Liver (tissue), 3 donors: ENCODE measurements at regions not wholly inside any gene's neighbourhood (a gene's known extent, or its start where the extent isn't known, plus 50 kb on each side); places are given as distances from the start of the nearest gene placed in this dataset.

Experiments
- GABPA ChIP-seq, 2 donors: IDR thresholded peaks in 1 of 2; conservative IDR thresholded peaks in 1 of 2; 2 replicates each; pipeline ENCODE4 v1.6.1; 2016; ENCODE audit warnings: antibody characterized with exemption in 2 of 2, mild to moderate bottlenecking in 1 of 2, moderate library complexity in 1 of 2
- RAD21 ChIP-seq, 2 donors: IDR thresholded peaks; 2 replicates each; pipeline ENCODE4 v1.6.1; 2016; ENCODE audit warnings: antibody characterized with exemption in 2 of 2, mild to moderate bottlenecking in 2 of 2
- REST ChIP-seq: IDR thresholded peaks from 2 replicates; pipeline ENCODE4 v1.6.1; 2016; ENCODE audit warnings: antibody characterized with exemption, mild to moderate bottlenecking
- RXRA ChIP-seq, 2 donors: IDR thresholded peaks; 2 replicates each; pipeline ENCODE4 v1.6.1; 2017 to 2018; ENCODE audit warnings: antibody characterized with exemption in 2 of 2, mild to moderate bottlenecking in 1 of 2
- SP1 ChIP-seq: IDR thresholded peaks from 2 replicates; pipeline ENCODE4 v1.6.1; 2018; ENCODE audit warnings: antibody characterized with exemption, mild to moderate bottlenecking
- TAF1 ChIP-seq: conservative IDR thresholded peaks from 2 replicates; pipeline ENCODE4 v1.6.1; 2016; ENCODE audit warnings: antibody characterized with exemption, mild to moderate bottlenecking
- TF ChIP-seq, protein P1 (sequence below): fragments of 150-350 bp; IDR thresholded peaks from 2 replicates; pipeline ENCODE4 v1.5.1; 2017; ENCODE audit warnings: improper control_type of control experiment, low read depth, low read length; ENCODE audit not compliant: missing input control
- TF ChIP-seq, protein P2 (sequence below): IDR thresholded peaks from 2 replicates; pipeline ENCODE4 v1.6.1; 2016; ENCODE audit warnings: antibody characterized with exemption
- donor health status: healthy.
- donor health status: healthy.

DNA sequence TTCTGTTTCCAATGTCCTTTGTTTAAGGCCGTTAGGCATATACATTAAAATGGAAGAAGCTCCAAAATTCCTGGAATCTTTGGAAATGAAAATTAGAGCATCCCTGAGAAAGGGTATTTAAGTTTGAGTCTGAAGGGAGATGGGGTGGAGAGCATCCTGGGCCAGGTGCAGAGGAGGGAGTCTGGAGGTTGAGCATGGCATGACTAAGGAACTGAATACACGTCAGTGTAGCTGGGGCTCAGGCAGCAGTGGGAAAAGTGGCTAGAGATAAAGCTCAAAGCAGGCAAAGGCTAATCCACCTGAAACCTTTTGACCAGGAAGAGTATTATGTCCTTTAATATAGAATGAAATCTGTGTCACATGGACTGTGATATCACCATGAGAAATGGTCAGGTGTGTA, 669.0 kb upstream of the RBFOX1 start:
- no peak for TF ChIP-seq SP1
- TF ChIP-seq, protein P1, sequence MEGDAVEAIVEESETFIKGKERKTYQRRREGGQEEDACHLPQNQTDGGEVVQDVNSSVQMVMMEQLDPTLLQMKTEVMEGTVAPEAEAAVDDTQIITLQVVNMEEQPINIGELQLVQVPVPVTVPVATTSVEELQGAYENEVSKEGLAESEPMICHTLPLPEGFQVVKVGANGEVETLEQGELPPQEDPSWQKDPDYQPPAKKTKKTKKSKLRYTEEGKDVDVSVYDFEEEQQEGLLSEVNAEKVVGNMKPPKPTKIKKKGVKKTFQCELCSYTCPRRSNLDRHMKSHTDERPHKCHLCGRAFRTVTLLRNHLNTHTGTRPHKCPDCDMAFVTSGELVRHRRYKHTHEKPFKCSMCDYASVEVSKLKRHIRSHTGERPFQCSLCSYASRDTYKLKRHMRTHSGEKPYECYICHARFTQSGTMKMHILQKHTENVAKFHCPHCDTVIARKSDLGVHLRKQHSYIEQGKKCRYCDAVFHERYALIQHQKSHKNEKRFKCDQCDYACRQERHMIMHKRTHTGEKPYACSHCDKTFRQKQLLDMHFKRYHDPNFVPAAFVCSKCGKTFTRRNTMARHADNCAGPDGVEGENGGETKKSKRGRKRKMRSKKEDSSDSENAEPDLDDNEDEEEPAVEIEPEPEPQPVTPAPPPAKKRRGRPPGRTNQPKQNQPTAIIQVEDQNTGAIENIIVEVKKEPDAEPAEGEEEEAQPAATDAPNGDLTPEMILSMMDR, result no peak
- TF ChIP-seq TAF1, result no peak
- TF ChIP-seq GABPA (IDR thresholded peaks at IDR 0.05 in 1 of 2, conservative IDR thresholded peaks at IDR 0.05 in 1 of 2), result no peak
- TF ChIP-seq, protein P2, sequence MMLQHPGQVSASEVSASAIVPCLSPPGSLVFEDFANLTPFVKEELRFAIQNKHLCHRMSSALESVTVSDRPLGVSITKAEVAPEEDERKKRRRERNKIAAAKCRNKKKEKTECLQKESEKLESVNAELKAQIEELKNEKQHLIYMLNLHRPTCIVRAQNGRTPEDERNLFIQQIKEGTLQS, result no peak
- no peak for TF ChIP-seq RXRA (IDR thresholded peaks at IDR 0.05)
- no peak for TF ChIP-seq RAD21 (IDR thresholded peaks at IDR 0.05)
- no peak for TF ChIP-seq REST
